Endothelial cell of umbilical vein (primary cell): ENCODE measurements at regions not wholly inside any gene's neighbourhood (a gene's known extent, or its start where the extent isn't known, plus 50 kb on each side); places are given as distances from the start of the nearest gene placed in this dataset.

Experiments
- BruUV-seq: library from RNA; stranded (reverse); fragments of 400-500 nt; replicated peaks from 2 replicates; lab custom pipeline; 2021; lab: Mats Ljungman, UMichigan
- CTCF ChIA-PET: fragments of 300-600, 350-600 bp; sonication (Branson Sonifier 250); formaldehyde crosslinking; loops from one replicate; lab custom pipeline; 2021; ENCODE audit warnings: antibody characterized with exemption, inconsistent platforms; lab: Charles Lee
- POLR2A ChIA-PET: fragments of 300-600, 350-600 bp; sonication (Branson Sonifier 250); formaldehyde crosslinking; loops from one replicate; lab custom pipeline; 2021; ENCODE audit warnings: antibody characterized with exemption, inconsistent platforms; lab: Charles Lee
- DNase-seq: peaks from one replicate; pipeline ENCODE4 v3.0.0-alpha.2; 2011; ENCODE audit warnings: low read depth, low spot score
- FAIRE-seq: peaks from 2 replicates; lab custom pipeline; 2011; peaks lifted over from hg19 to GRCh38; lab: Jason Lieb, UNC
- H2AFZ ChIP-seq: 2 replicates; pipeline ENCODE4 v1.6.0; 2012; ENCODE audit warnings: low read depth, low read length, control low read depth, inconsistent platforms
- H3K27ac ChIP-seq: 2 replicates; pipeline ENCODE4 v1.5.1; 2011; ENCODE audit warnings: low read depth, mild to moderate bottlenecking, control low read depth, low read length, moderate library complexity; ENCODE audit not compliant: insufficient read depth
- H3K27me3 ChIP-seq, 2 experiments: 2 replicates each; pipeline versions ENCODE4 v1.6.0 to v1.6.1; 2011; ENCODE audit warnings: low read length in 2 of 2, mixed read lengths in 1 of 2; ENCODE audit not compliant: control insufficient read depth in 2 of 2, insufficient read depth in 2 of 2
- H3K36me3 ChIP-seq, 2 experiments: 2 replicates in 1 of 2; 3 replicates in 1 of 2; pipeline ENCODE4 v1.5.1; 2011; ENCODE audit warnings: low read length in 2 of 2, mild to moderate bottlenecking in 1 of 2, moderate library complexity in 1 of 2; ENCODE audit not compliant: control insufficient read depth in 2 of 2, insufficient read depth in 2 of 2; ENCODE audit errors: extremely low read depth in 1 of 2
- H3K4me1 ChIP-seq: 3 replicates; pipeline ENCODE4 v1.5.1; 2011; ENCODE audit warnings: mild to moderate bottlenecking, low read length; ENCODE audit not compliant: control insufficient read depth, insufficient read depth; ENCODE audit errors: extremely low read depth
- H3K4me2 ChIP-seq: 2 replicates; pipeline ENCODE4 v1.6.1; 2011; ENCODE audit warnings: low read length, control low read depth, mixed read lengths; ENCODE audit not compliant: insufficient read depth
- H3K4me3 ChIP-seq, 3 experiments: fragments of 200-600 bp in 1 of 3; sonication (generic), shearing (Covaris generic) in 1 of 3; replicated peaks in 1 of 3; 2 replicates each; pipeline ENCODE4 v1.5.1; 2011 to 2016; ENCODE audit warnings: control low read depth in 3 of 3, low read length in 3 of 3, mild to moderate bottlenecking in 2 of 3, inconsistent platforms in 1 of 3, low read depth in 1 of 3, moderate library complexity in 1 of 3; ENCODE audit not compliant: insufficient read depth in 1 of 3
- H3K79me2 ChIP-seq: 2 replicates; pipeline ENCODE4 v1.6.0; 2012; ENCODE audit warnings: low read length, inconsistent platforms; ENCODE audit not compliant: control insufficient read depth, insufficient read depth
- H3K9ac ChIP-seq: replicated peaks from 2 replicates; pipeline ENCODE3; 2011; ENCODE audit warnings: low read length, control low read depth; ENCODE audit not compliant: insufficient read depth; ENCODE audit errors: extremely low read depth
- H3K9me1 ChIP-seq: replicated peaks from 3 replicates; pipeline ENCODE4 v1.6.0; 2011; ENCODE audit warnings: mild to moderate bottlenecking, low read length; ENCODE audit not compliant: control insufficient read depth, insufficient read depth; ENCODE audit errors: extremely low read depth
- H3K9me3 ChIP-seq: replicated peaks from 2 replicates; pipeline ENCODE4 v1.5.1; 2012; ENCODE audit warnings: low read length, inconsistent platforms; ENCODE audit not compliant: control insufficient read depth, insufficient read depth
- H4K20me1 ChIP-seq: replicated peaks from 2 replicates; pipeline ENCODE3; 2011; ENCODE audit warnings: mild to moderate bottlenecking, low read length; ENCODE audit not compliant: control insufficient read depth, insufficient read depth; ENCODE audit errors: extremely low read depth
- CTCF ChIP-seq, 2 donors: IDR thresholded peaks; 1 replicate in 1 of 2; 2 replicates in 1 of 2; pipeline ENCODE4 v1.5.1; 2011; ENCODE audit warnings: low read length in 2 of 2, mild to moderate bottlenecking in 2 of 2, moderate library complexity in 2 of 2, control low read depth in 1 of 2, inconsistent platforms in 1 of 2, low read depth in 1 of 2; ENCODE audit not compliant: insufficient read depth in 1 of 2; ENCODE audit errors: extremely low read depth in 1 of 2
- EZH2 ChIP-seq: IDR thresholded peaks from 2 replicates; pipeline ENCODE4 v1.6.1; 2012; ENCODE audit warnings: borderline replicate concordance, low read depth, mild to moderate bottlenecking, moderate library complexity, low read length, inconsistent platforms; ENCODE audit not compliant: severe bottlenecking
- FOS ChIP-seq: IDR thresholded peaks from 2 replicates; pipeline ENCODE4 v1.6.1; 2011; ENCODE audit warnings: mild to moderate bottlenecking, low read length, moderate library complexity, borderline replicate concordance; ENCODE audit not compliant: insufficient read depth
- GATA2 ChIP-seq: IDR thresholded peaks from 2 replicates; pipeline ENCODE4 v1.7.0; 2011; ENCODE audit warnings: low read depth, mild to moderate bottlenecking, moderate library complexity, mixed read lengths, low read length; ENCODE audit not compliant: insufficient read length, insufficient read depth
- JUN ChIP-seq: IDR thresholded peaks from 2 replicates; pipeline ENCODE4 v1.6.1; 2011; ENCODE audit warnings: borderline replicate concordance, low read depth; ENCODE audit not compliant: insufficient read length, insufficient read depth
- MAX ChIP-seq: IDR thresholded peaks from 2 replicates; pipeline ENCODE4 v1.6.1; 2011; ENCODE audit not compliant: insufficient read depth, insufficient read length
- MYC ChIP-seq: IDR thresholded peaks from one replicate; pipeline ENCODE4 v1.6.1; 2011; ENCODE audit warnings: mild to moderate bottlenecking, low read depth, low read length
- POLR2A ChIP-seq: IDR thresholded peaks from 2 replicates; pipeline ENCODE4 v1.6.1; 2012; ENCODE audit warnings: low read depth, mild to moderate bottlenecking, control low read depth, low read length
- POLR2AphosphoS5 ChIP-seq: IDR thresholded peaks from 2 replicates; pipeline ENCODE4 v1.6.1; 2012; ENCODE audit warnings: low read depth, mild to moderate bottlenecking, control low read depth, low read length, moderate library complexity; ENCODE audit not compliant: insufficient read depth
- dilution Hi-C: fragments of 300-500 bp; cut with MboI; formaldehyde crosslinking; loops from one replicate; pipeline ENCODE4 v1.15.0; 2019; ENCODE audit warnings: low sequenced_read_pairs; ENCODE audit not compliant: extremely low pct_ligation_motif_present
- intact Hi-C: fragments of 100-400 bp; cut with micrococcal nuclease; formaldehyde crosslinking; loops from one replicate; pipeline ENCODE4 v1.10.0; 2022

GRCh38 chrX:20825984-20826383, 548.2 kb upstream of the CNKSR2 start:
- DNase-seq (no peak), FAIRE-seq (no peak)
- H3K4me3 ChIP-seq, result no peak overlapping the region
- intact Hi-C loops (no loop called here), dilution Hi-C loops (no loop called here)
- H4K20me1 ChIP-seq, result no peaks in the 10 kb centered on the region
- H3K4me1 ChIP-seq, result no peaks in the 10 kb centered on the region
- no TSS peak for BruUV-seq
- no peaks in the 10 kb centered on the region for H3K79me2 ChIP-seq
- no peak overlapping the region for H3K27ac ChIP-seq
- TF ChIP-seq MYC (no peak), POLR2A (no peak), MAX (no peak), EZH2 (no peak), GATA2 (no peak), JUN (no peak), POLR2AphosphoS5 (no peak), FOS (no peak), CTCF (IDR thresholded peaks at IDR 0.05; ENCODE audit: extremely low read depth in 1 of 2, insufficient read depth in 1 of 2, low read depth in 1 of 2, low read length in 2 of 2) (no peak)
- H2AFZ ChIP-seq, result no peak overlapping the region
- H3K36me3 ChIP-seq, result no peaks in the 10 kb centered on the region
- no peaks in the 10 kb centered on the region for H3K27me3 ChIP-seq
- H3K9me1 ChIP-seq, result no peaks in the 10 kb centered on the region
- H3K4me2 ChIP-seq, result no peak overlapping the region
- no peak overlapping the region for H3K9ac ChIP-seq
- POLR2A ChIA-PET, result no interaction called here
- CTCF ChIA-PET, result no interaction called here
- H3K9me3 ChIP-seq, result no peaks in the 10 kb centered on the region
